ENCODE measurements at regions not wholly inside any gene's neighbourhood (a gene's known extent, or its start where the extent isn't known, plus 50 kb on each side); places are given as distances from the start of the nearest gene placed in this dataset.

DNA sequence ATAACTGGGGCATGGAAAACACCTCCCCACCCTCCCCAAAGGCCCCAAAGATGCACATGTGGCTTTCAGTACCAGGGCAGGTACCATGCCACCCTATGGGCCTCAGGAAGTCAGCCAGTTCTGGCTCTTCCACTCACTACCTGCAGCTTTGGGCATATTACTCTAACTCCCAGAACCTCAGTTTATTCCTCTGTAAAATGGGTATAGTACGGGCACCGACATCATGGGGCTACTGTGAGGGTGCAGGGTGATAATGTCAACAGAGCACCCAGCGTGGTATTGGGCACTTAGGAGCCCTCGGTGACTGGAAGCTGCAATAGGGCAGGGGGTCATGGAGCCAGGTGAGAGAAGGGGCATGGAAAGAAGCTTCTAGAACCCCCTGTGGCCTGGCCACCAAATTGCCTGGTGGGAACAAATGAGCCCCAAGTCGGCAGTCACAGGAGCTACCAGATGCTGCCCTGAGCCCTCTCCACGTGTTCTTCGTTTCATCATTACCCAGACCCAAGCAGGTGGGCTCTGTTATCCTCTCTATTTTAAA, 512.1 kb downstream of the SHQ1 start:
- DNase-seq = no peak

DNA sequence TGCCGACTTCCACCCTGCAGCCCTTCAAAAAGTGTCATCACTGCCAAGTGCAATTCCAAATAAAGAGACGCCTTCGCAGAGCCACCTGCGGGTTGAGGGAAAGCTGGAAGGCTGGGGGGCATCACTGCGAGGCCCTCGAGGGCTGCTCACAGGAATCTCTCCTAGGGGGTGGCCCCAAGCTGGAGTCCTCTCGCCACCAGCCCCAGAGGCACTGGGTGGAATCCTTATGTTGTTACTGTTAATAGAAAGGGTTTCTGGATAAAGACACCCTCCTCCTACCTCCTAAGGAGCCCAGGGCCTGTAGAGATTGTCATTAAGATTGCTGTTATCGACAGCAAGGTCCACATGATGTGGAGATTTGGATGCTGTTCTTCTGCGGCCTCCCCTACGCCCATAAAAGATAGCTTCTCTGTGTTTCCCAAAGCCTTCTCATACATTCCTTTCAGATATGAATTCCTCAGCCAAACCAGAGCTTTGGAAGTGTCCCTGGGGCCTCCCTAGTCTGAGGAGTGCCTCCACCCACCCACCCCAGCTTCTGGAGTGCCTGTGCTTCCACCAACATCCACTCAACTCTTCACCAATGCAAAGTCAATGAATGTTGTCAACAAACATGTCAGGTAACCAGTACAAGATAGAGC, 512.7 kb downstream of the SHQ1 start:
- DNase-seq = no peak

DNA sequence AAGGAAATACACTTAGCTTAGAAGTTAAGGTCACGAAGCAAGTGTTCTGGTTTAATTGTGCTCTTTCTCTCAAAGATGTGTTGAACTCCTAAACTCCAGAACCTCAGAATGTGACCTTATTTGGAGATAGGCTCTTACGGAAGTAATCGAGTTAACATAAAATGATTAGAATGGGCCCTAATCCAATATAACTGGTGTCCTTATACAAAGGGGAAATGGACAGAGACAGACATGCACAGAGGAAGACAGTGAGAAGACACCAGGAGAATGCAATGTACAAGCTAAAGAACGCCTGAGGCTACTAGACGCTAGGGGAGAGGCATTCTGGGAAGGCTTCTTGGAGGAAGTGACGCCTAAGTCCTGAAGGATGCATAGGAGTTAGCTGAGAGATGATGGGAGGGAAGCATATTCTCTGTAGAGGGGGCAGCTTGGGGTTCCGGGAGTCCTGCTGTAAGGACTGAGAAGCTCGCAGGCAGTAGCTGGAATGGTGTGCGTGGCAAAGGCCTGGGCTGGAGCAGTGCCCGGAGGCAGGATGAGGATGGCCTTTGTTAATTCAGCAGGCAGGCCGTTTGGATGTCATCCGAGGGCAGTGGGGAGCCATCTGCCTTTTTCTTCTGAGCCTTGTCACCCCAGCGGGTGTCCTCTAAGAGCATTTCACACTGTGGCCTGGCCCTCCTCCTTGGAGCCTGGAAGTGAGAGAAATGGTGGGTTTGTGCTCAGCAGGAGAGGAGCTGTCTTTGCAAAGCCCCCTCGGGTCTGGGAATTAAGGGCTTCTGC, 513.4 kb downstream of the SHQ1 start:
- DNase-seq = peak; percentile 7 to 47

DNA sequence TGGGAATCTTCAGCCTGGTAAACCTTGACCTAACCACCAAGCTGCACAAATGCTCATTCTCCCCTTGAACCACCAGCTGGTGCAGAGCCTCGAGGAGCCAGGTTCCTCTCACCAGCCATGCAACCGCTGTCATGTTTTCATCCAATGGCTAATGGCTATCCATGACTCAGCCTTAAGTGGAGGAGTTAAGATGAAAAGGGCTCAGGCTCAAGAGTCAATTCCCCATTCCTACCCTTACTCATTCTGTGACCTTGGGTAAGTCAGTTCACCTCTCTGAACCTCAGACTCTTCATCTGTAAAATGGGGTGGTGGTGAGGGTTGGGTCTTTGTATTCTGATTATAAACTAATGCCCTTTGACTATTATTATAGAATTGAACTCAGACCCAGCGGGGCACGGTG, 515.6 kb downstream of the SHQ1 start:
- no peak for DNase-seq

DNA sequence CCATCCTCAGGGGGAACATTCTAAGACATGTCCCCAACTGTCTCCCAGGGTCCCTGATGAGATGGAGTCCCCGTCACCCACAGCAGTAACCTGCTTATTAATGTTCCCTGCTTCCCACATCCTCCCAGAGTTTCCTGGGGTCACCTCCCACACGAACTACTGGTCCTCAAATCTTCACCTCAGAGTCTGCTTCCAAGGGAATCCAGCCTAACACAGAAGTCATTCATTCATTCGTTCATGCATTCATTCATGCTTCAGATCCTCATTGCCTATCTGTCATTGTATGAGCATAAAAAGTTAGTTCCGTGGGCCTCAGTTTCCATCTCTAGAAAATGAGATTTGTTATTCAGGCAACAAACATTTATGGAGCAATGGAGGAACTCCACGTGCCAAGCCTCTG, 516.2 kb downstream of the SHQ1 start:
- DNase-seq = no peak

DNA sequence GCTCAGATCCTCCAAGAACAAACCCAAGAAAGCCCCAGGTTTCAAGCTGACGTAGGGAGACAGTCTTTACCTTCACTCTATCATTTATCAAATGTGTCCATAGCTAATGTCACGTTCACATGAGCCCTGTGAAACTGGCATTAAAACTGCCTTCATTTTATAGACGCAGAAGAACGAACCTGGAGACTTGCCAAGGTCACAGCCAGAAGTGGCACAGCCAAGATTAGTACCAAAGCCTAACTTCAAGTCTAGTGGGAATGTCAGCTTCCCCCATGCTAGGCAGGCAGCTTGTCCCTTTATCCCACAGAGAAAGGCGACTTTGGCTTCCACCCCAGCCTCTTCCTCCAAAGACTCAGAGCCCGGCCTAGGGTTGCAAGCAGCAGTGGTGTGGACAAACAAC, 517.2 kb downstream of the SHQ1 start:
- DNase-seq = no peak

GRCh38 chr3:72329354-72329753, 518.9 kb downstream of the SHQ1 start:
- peak; percentile 80 to 85 for DNase-seq

DNA sequence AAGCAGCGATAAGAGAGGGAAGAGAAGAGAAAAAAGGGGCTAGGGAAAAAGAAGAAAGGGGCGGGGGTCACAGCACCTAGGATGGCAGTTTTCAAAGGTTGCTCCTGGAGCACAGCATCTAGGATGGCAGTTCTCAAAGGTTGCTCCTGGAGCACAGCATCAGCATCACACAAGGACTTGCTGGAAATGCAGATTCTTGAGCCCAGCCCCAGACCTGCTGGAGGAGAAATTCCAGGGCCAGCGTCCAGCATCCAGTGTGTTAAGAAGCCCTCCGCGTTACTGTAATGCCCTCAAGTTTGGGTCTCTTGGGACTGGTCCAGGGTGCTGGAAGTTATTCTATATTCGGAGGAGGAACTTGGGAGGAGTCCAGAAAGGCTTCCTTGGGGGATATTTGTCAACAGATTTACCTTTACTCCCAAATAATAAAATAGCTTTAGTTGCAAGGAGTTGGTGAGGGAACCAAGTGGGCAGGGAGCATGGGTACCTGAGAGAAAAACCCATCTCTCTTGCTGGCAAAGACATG, 519.4 kb downstream of the SHQ1 start:
- DNase-seq = no peak

DNA sequence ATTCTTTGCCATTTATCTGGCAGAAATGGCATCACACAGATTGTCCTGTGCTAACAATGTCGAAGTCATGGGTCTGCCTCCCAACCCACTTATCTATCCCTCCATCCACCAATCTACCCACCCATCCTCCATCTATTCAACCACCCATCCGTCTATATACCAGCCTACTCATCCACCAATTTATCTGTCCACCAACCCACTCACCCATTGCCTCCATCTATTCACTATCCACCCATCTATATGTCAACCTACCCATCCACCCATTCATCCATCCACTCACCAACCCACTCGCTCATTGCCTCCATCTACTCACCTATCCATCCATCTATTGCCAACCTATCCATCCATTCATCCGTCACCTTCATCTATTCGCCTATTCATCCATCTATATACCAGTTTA, 521.2 kb downstream of the SHQ1 start:
- DNase-seq = no peak

- DNase-seq = no peak
Measured at GRCh38 chr3:72324253-72324811, 523.9 kb downstream of the SHQ1 start.

DNA sequence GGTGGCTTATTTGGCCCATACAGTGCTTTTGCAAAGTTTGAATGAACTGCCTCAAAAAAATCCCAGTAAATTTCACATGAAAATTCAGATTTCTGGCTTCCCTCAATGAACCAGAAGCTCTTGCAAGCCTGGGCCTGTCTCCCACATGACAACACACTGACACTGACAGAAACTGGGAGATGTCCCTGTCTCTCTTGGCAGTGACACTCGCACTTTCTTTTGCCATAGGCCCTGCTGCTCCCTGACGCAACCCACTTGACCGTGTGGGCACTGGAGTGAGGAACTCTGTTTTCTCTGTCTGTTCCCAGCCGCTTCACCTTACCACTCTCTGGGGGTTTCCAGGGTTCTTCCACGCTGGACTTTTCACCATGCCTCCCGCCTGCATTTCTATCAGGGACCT, 524.5 kb downstream of the SHQ1 start:
- no peak for DNase-seq

DNA sequence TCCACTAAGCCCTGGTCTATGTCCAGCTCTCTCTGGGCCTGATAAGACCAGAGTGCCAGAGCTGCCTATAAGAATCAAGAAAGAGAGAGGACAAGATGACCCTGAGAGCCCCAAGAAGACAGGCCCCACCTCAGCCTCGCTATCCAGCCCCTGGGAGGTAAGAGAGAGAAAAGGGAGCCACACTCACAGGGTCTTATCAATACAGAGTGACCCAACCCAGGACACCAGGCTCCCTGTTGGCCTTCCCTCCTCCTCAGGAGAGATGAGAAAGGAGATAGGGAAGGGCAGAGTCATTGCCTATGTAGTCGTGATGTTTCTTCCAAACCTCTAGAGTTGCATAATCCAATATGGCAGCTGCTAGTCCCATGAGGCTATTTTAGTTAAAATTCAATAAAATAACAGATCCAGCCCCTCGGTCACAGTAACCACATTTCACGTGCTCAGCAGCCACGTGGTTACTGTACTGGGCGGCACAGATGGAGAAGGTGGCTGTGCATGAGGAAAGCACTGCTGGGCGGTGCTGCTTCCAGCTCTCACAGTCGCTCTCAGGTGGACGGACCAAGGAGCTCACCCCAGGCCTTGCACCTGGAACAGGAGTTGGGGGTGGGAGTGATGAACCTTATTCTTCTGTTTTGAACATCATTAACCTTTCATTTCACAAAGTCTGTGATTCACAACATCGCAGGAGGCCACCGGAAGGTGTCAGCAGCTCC, 525.8 kb downstream of the SHQ1 start:
- no peak for DNase-seq

DNA sequence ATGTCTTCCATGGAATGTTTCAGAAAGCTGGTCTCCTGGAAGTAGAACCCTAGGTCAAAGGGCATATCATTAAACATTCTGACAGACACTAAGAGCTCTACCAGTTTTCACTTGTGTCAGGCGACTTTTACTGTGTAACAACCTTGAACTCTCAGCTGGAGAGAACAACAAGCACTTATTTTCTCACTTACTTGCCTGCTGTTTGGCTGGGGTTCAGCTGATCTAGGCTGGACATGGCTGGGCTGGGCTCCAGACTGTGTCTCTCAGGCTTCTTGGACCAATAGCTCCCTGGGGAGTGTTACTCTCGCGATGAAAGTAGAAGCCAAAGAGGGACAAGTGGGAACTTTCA, 527.3 kb downstream of the SHQ1 start:
- no peak for DNase-seq

- no peak for DNase-seq
Measured at GRCh38 chr3:72320095-72320954, 527.9 kb downstream of the SHQ1 start.

- DNase-seq = no peak
Measured at GRCh38 chr3:72319194-72320094, 528.8 kb downstream of the SHQ1 start.

GRCh38 chr3:72318504-72319193, 529.6 kb downstream of the SHQ1 start:
- DNase-seq = peak; percentile 57 to 85

GRCh38 chr3:72317491-72317890, 530.8 kb downstream of the SHQ1 start:
- DNase-seq = peak in 1 of 2 experiments; percentile 6

DNA sequence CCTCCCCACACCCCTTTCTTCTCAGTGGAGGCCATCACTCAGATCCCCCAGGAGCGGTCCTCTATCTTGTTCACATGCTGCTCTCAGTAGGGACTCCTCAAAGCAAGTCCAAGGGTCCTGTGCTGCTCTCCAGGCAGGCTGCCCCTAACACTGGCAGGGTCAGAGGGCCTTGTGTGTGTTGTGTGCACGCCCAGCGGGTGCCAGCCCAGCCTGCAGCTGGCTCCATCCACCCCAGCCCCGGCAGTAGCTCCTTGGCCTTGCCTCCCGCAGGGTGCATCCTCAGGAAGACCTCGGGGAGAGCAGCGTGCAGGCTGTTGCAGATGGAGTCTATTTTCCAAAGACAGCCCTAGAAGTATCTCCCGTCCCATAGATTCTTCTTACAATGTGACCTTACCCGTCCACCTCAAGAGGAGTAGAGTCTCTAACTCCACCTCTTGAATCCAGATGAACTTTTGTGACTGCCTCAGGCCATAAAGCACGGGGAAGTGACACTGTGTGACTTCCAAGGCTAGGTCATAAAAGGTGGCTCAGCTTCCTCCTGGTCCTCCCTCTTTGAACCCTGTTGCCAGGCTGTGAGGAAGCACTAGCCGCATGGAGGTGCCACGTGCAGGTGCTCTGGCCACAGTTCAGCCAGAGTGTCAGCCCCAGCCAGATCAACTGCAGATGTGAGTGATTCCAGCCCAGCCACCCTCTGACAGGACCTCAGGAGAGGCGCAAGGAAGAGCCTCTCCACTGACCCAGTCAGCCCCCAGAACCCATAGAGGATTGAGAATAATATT, 531.6 kb downstream of the SHQ1 start:
- DNase-seq = no peak

DNA sequence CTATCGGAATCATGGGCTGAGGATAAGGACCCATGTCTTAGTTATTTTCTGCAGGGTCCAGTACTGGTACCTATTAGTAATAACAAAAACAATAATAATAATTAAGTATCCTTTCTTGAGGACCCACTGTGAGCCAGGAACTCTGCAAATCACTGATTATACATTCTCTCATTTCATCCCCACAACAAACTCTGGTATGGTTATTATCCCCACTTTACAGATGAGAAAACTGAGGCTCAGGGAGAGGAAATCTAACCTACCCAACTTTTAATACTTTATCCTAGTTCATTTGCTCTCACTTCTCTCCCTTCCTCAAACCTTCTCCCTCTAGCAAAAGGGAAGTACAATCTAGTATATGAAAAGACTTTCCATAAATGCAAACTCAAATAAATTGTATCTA, 528.4 kb upstream of the PROK2 start:
- no peak for DNase-seq

- DNase-seq = no peak
Measured at GRCh38 chr3:72312339-72312738, 527.4 kb upstream of the PROK2 start.

All from SHP77 (cell line).